HG03097 (cell line): ENCODE measurements at regions not wholly inside any gene's neighbourhood (a gene's known extent, or its start where the extent isn't known, plus 50 kb on each side); places are given as distances from the start of the nearest gene placed in this dataset.
"Not testable (repeated sequence)": the region's sequence is repeated elsewhere in the genome, so short reads cannot be mapped to it uniquely, and the experiment has no call there.

Experiments used
- ATAC-seq: cut with Tn5 transposase; IDR thresholded peaks from one replicate; pipeline ENCODE4 v1.9.1; 2021; ENCODE audit not compliant: unreplicated experiment, low FRiP score

- no peak for ATAC-seq
Observed at GRCh38 chr10:30172673-30173072, 113.3 kb upstream of the JCAD start.

- no peak for ATAC-seq
Observed at GRCh38 chr10:30172091-30172490, 112.7 kb upstream of the JCAD start.

- no peak for ATAC-seq
Observed at GRCh38 chr10:30171601-30172000, 112.2 kb upstream of the JCAD start.

GRCh38 chr10:30170814-30171213 lies 111.4 kb upstream of the JCAD start:
- ATAC-seq, result no peak

- no peak for ATAC-seq
Observed at GRCh38 chr10:30170146-30170545, 110.8 kb upstream of the JCAD start.

- no peak for ATAC-seq
Observed at GRCh38 chr10:30169342-30169741, 110.0 kb upstream of the JCAD start.

GRCh38 chr10:30166929-30167328 lies 107.5 kb upstream of the JCAD start:
- no peak for ATAC-seq

GRCh38 chr10:30163410-30163809 lies 104.0 kb upstream of the JCAD start:
- not testable (repeated sequence) for ATAC-seq

- ATAC-seq, result not testable (repeated sequence)
Observed at GRCh38 chr10:30162796-30163195, 103.4 kb upstream of the JCAD start.

GRCh38 chr10:30160271-30160982 lies 101.0 kb upstream of the JCAD start:
- ATAC-seq, result no peak

- not testable (repeated sequence) for ATAC-seq
Observed at GRCh38 chr10:30159614-30160013, 100.2 kb upstream of the JCAD start.

GRCh38 chr10:30158325-30158960 lies 99.1 kb upstream of the JCAD start:
- no peak for ATAC-seq

GRCh38 chr10:30155401-30155800 lies 96.0 kb upstream of the JCAD start:
- ATAC-seq, result no peak

GRCh38 chr10:30154561-30154960 lies 95.2 kb upstream of the JCAD start:
- no peak for ATAC-seq

- ATAC-seq, result no peak
Observed at GRCh38 chr10:30154126-30154525, 94.7 kb upstream of the JCAD start.

- no peak for ATAC-seq
Observed at GRCh38 chr10:30151581-30152389, 92.4 kb upstream of the JCAD start.

GRCh38 chr10:30141423-30141822 lies 82.0 kb upstream of the JCAD start:
- ATAC-seq, result no peak

GRCh38 chr10:30134171-30134945 lies 75.0 kb upstream of the JCAD start:
- ATAC-seq, result no peak

- no peak for ATAC-seq
Observed at GRCh38 chr10:30133198-30133597, 73.8 kb upstream of the JCAD start.

- not testable (repeated sequence) for ATAC-seq
Observed at GRCh38 chr10:30131369-30131768, 72.0 kb upstream of the JCAD start.

GRCh38 chr10:30129326-30129725 lies 69.9 kb upstream of the JCAD start:
- not testable (repeated sequence) for ATAC-seq
